ENCODE measurements at regions not wholly inside any gene's neighbourhood (a gene's known extent, or its start where the extent isn't known, plus 50 kb on each side); places are given as distances from the start of the nearest gene placed in this dataset.

- no peak overlapping the region for H3K27ac Mint-ChIP-seq
- CTCF ChIA-PET, result no interaction called here
- no peaks in the 10 kb centered on the region for H3K27me3 Mint-ChIP-seq
- H3K36me3 Mint-ChIP-seq, result no peaks in the 10 kb centered on the region
- peaks cover 15% of the 10 kb centered on the region for H3K9me3 Mint-ChIP-seq
- H3K4me1 Mint-ChIP-seq (ENCODE audit: low read depth), result no peaks in the 10 kb centered on the region
- intact Hi-C loops (cut with micrococcal nuclease), result no loop called here
- no peak for DNase-seq
- POLR2A ChIA-PET, result no interaction called here
- no peak overlapping the region for H3K4me3 Mint-ChIP-seq
Measured at GRCh38 chr2:4561196-4561595, 857.8 kb downstream of the DCDC2C start.

- intact Hi-C loops (cut with micrococcal nuclease), result no loop called here
- H3K4me1 Mint-ChIP-seq (ENCODE audit: low read depth), result no peaks in the 10 kb centered on the region
- POLR2A ChIA-PET, result no interaction called here
- H3K4me3 Mint-ChIP-seq, result no peak overlapping the region
- no peak overlapping the region for H3K27ac Mint-ChIP-seq
- peaks cover 22% of the 10 kb centered on the region for H3K9me3 Mint-ChIP-seq
- no peaks in the 10 kb centered on the region for H3K27me3 Mint-ChIP-seq
- no peaks in the 10 kb centered on the region for H3K36me3 Mint-ChIP-seq
- no peak for DNase-seq
- CTCF ChIA-PET, result no interaction called here
Measured at GRCh38 chr2:4576075-4576474, 872.7 kb downstream of the DCDC2C start.

GRCh38 chr2:4579977-4580376, 876.6 kb downstream of the DCDC2C start:
- H3K9me3 Mint-ChIP-seq, result peaks cover 17% of the 10 kb centered on the region
- ChIA-PET CTCF (no interaction called here), POLR2A (no interaction called here)
- intact Hi-C loops (cut with micrococcal nuclease), result no loop called here
- no peak for DNase-seq
- H3K4me1 Mint-ChIP-seq (ENCODE audit: low read depth), result no peaks in the 10 kb centered on the region
- H3K36me3 Mint-ChIP-seq, result no peaks in the 10 kb centered on the region
- no peaks in the 10 kb centered on the region for H3K27me3 Mint-ChIP-seq
- no peak overlapping the region for H3K4me3 Mint-ChIP-seq
- H3K27ac Mint-ChIP-seq, result no peak overlapping the region

GRCh38 chr2:4585057-4585635, 881.8 kb downstream of the DCDC2C start:
- intact Hi-C loops (cut with micrococcal nuclease), result no loop called here
- Mint-ChIP-seq H3K4me3 (no peak overlapping the region), H3K27ac (no peak overlapping the region), H3K9me3 (peaks cover 10% of the 10 kb centered on the region), H3K27me3 (no peaks in the 10 kb centered on the region), H3K36me3 (no peaks in the 10 kb centered on the region), H3K4me1 (ENCODE audit: low read depth) (no peaks in the 10 kb centered on the region)
- ChIA-PET CTCF (no interaction called here), POLR2A (no interaction called here)
- DNase-seq, result no peak

GRCh38 chr2:4588606-4589005, 885.2 kb downstream of the DCDC2C start:
- Mint-ChIP-seq H3K4me3 (no peak overlapping the region), H3K27ac (no peak overlapping the region), H3K27me3 (no peaks in the 10 kb centered on the region), H3K9me3 (peaks cover 12% of the 10 kb centered on the region), H3K4me1 (ENCODE audit: low read depth) (no peaks in the 10 kb centered on the region), H3K36me3 (no peaks in the 10 kb centered on the region)
- intact Hi-C loops (cut with micrococcal nuclease), result no loop called here
- ChIA-PET POLR2A (no interaction called here), CTCF (no interaction called here)
- no peak for DNase-seq

GRCh38 chr2:4591261-4591660, 887.9 kb downstream of the DCDC2C start:
- no peak overlapping the region for H3K27ac Mint-ChIP-seq
- H3K4me1 Mint-ChIP-seq (ENCODE audit: low read depth), result no peaks in the 10 kb centered on the region
- H3K36me3 Mint-ChIP-seq, result no peaks in the 10 kb centered on the region
- no peaks in the 10 kb centered on the region for H3K27me3 Mint-ChIP-seq
- no peak overlapping the region for H3K4me3 Mint-ChIP-seq
- intact Hi-C loops (cut with micrococcal nuclease), result no loop called here
- POLR2A ChIA-PET, result no interaction called here
- H3K9me3 Mint-ChIP-seq, result peaks cover 14% of the 10 kb centered on the region
- no peak for DNase-seq
- CTCF ChIA-PET, result no interaction called here

- intact Hi-C loops (cut with micrococcal nuclease), result no loop called here
- Mint-ChIP-seq H3K36me3 (no peaks in the 10 kb centered on the region), H3K4me1 (ENCODE audit: low read depth) (no peaks in the 10 kb centered on the region)
Measured at GRCh38 chr2:4597400-4597799, 894.0 kb downstream of the DCDC2C start.

GRCh38 chr2:4604767-4605166, 901.4 kb downstream of the DCDC2C start:
- Mint-ChIP-seq H3K27me3 (no peaks in the 10 kb centered on the region), H3K27ac (no peak overlapping the region), H3K4me3 (no peak overlapping the region), H3K36me3 (no peaks in the 10 kb centered on the region), H3K4me1 (ENCODE audit: low read depth) (no peaks in the 10 kb centered on the region), H3K9me3 (peaks cover 4% of the 10 kb centered on the region)
- DNase-seq, result no peak
- ChIA-PET CTCF (no interaction called here), POLR2A (no interaction called here)
- intact Hi-C loops (cut with micrococcal nuclease), result no loop called here

More at GRCh38 chr2:4597400-4597799, 894.0 kb downstream of the DCDC2C start:
- H3K27me3 Mint-ChIP-seq, result no peaks in the 10 kb centered on the region
- H3K4me3 Mint-ChIP-seq, result no peak overlapping the region
- DNase-seq, result no peak
- POLR2A ChIA-PET, result no interaction called here
- H3K9me3 Mint-ChIP-seq, result peaks cover 8% of the 10 kb centered on the region
- no peak overlapping the region for H3K27ac Mint-ChIP-seq
- CTCF ChIA-PET, result no interaction called here

- no peaks in the 10 kb centered on the region for H3K4me1 Mint-ChIP-seq (ENCODE audit: low read depth)
- H3K4me3 Mint-ChIP-seq, result no peak overlapping the region
- ChIA-PET POLR2A (no interaction called here), CTCF (no interaction called here)
- H3K27me3 Mint-ChIP-seq, result no peaks in the 10 kb centered on the region
- no peak overlapping the region for H3K27ac Mint-ChIP-seq
- H3K9me3 Mint-ChIP-seq, result peaks cover 26% of the 10 kb centered on the region
- no peak for DNase-seq
- H3K36me3 Mint-ChIP-seq, result no peaks in the 10 kb centered on the region
- intact Hi-C loops (cut with micrococcal nuclease), result no loop called here
Measured at GRCh38 chr2:4618141-4618540, 914.8 kb downstream of the DCDC2C start.

GRCh38 chr2:4618630-4619228, 915.4 kb downstream of the DCDC2C start:
- H3K27me3 Mint-ChIP-seq, result no peaks in the 10 kb centered on the region
- ChIA-PET CTCF (no interaction called here), POLR2A (no interaction called here)
- peaks cover 29% of the 10 kb centered on the region for H3K9me3 Mint-ChIP-seq
- H3K4me1 Mint-ChIP-seq (ENCODE audit: low read depth), result no peaks in the 10 kb centered on the region
- no peaks in the 10 kb centered on the region for H3K36me3 Mint-ChIP-seq
- H3K4me3 Mint-ChIP-seq, result no peak overlapping the region
- intact Hi-C loops (cut with micrococcal nuclease), result no loop called here
- no peak for DNase-seq
- no peak overlapping the region for H3K27ac Mint-ChIP-seq

- Mint-ChIP-seq H3K36me3 (no peaks in the 10 kb centered on the region), H3K4me3 (no peak overlapping the region)
- CTCF ChIA-PET, result no interaction called here
Measured at GRCh38 chr2:4628998-4629501, 925.7 kb downstream of the DCDC2C start.

GRCh38 chr2:4635289-4635688, 931.9 kb downstream of the DCDC2C start:
- CTCF ChIA-PET, result no interaction called here
- no peak for DNase-seq
- Mint-ChIP-seq H3K27ac (no peak overlapping the region), H3K4me3 (no peak overlapping the region), H3K4me1 (ENCODE audit: low read depth) (no peaks in the 10 kb centered on the region), H3K27me3 (no peaks in the 10 kb centered on the region), H3K9me3 (peaks cover 9% of the 10 kb centered on the region), H3K36me3 (no peaks in the 10 kb centered on the region)
- POLR2A ChIA-PET, result no interaction called here
- intact Hi-C loops (cut with micrococcal nuclease), result no loop called here

More at GRCh38 chr2:4628998-4629501, 925.7 kb downstream of the DCDC2C start:
- no peak overlapping the region for H3K27ac Mint-ChIP-seq
- H3K9me3 Mint-ChIP-seq, result peaks cover 13% of the 10 kb centered on the region
- POLR2A ChIA-PET, result no interaction called here
- no peaks in the 10 kb centered on the region for H3K27me3 Mint-ChIP-seq
- H3K4me1 Mint-ChIP-seq (ENCODE audit: low read depth), result no peaks in the 10 kb centered on the region
- intact Hi-C loops (cut with micrococcal nuclease), result no loop called here
- no peak for DNase-seq

- H3K27me3 Mint-ChIP-seq, result no peaks in the 10 kb centered on the region
- intact Hi-C loops (cut with micrococcal nuclease), result no loop called here
- no peak for DNase-seq
- H3K36me3 Mint-ChIP-seq, result no peaks in the 10 kb centered on the region
- no peak overlapping the region for H3K27ac Mint-ChIP-seq
- ChIA-PET POLR2A (no interaction called here), CTCF (no interaction called here)
- peaks cover 7% of the 10 kb centered on the region for H3K9me3 Mint-ChIP-seq
- no peak overlapping the region for H3K4me3 Mint-ChIP-seq
- no peaks in the 10 kb centered on the region for H3K4me1 Mint-ChIP-seq (ENCODE audit: low read depth)
Measured at GRCh38 chr2:4653991-4654390, 950.6 kb downstream of the DCDC2C start.

Measured in activated CD4-positive, alpha-beta memory T cell treated with anti-CD3 and anti-CD28 coated beads for 36 hours (primary cell).